Fibroblast of pulmonary artery (primary cell): ENCODE measurements at regions not wholly inside any gene's neighbourhood (a gene's known extent, or its start where the extent isn't known, plus 50 kb on each side); places are given as distances from the start of the nearest gene placed in this dataset.

Source experiments
- DNase-seq: peaks from one replicate; pipeline ENCODE4 v3.0.0-alpha.2; 2010; ENCODE audit warnings: low read depth
- H3K4me3 ChIP-seq: replicated peaks from 2 replicates; pipeline ENCODE4 v1.5.1; 2011; ENCODE audit warnings: low read depth, mild to moderate bottlenecking, control low read depth, low read length, moderate library complexity
- CTCF ChIP-seq: IDR thresholded peaks from 2 replicates; pipeline ENCODE4 v1.5.1; 2011; ENCODE audit warnings: mild to moderate bottlenecking, control low read depth, low read length, inconsistent platforms; ENCODE audit errors: missing control alignments

- H3K4me3 ChIP-seq: no peak overlapping the region
- DNase-seq: peak; percentile 73
- TF ChIP-seq CTCF: no peak
Observed at GRCh38 chr4:19807505-19807904, 444.2 kb upstream of the SLIT2 start.

- no peak for DNase-seq
- TF ChIP-seq CTCF: no peak
- no peak overlapping the region for H3K4me3 ChIP-seq
Observed at GRCh38 chr4:19806865-19807264, 444.8 kb upstream of the SLIT2 start.

- no peak for TF ChIP-seq CTCF
- DNase-seq: peak; percentile 41
Observed at GRCh38 chr4:19803406-19803805, 448.3 kb upstream of the SLIT2 start.

GRCh38 chr4:19793831-19794230 is 457.9 kb upstream of the SLIT2 start:
- DNase-seq: no peak
- no peak overlapping the region for H3K4me3 ChIP-seq
- TF ChIP-seq CTCF: no peak

More at GRCh38 chr4:19803406-19803805, 448.3 kb upstream of the SLIT2 start:
- no peak overlapping the region for H3K4me3 ChIP-seq

- TF ChIP-seq CTCF: peak; percentile 58
- peak; percentile 89 for DNase-seq
- H3K4me3 ChIP-seq: no peak overlapping the region
Observed at GRCh38 chr4:19791422-19792123, 460.1 kb upstream of the SLIT2 start.

GRCh38 chr4:19786616-19787015 is 465.1 kb upstream of the SLIT2 start:
- H3K4me3 ChIP-seq: no peak overlapping the region
- DNase-seq: no peak
- no peak for TF ChIP-seq CTCF

GRCh38 chr4:19783667-19784223 is 468.0 kb upstream of the SLIT2 start:
- no peak for DNase-seq
- no peak overlapping the region for H3K4me3 ChIP-seq
- no peak for TF ChIP-seq CTCF
